Testis (tissue), 2 donors: ENCODE measurements at regions not wholly inside any gene's neighbourhood (a gene's known extent, or its start where the extent isn't known, plus 50 kb on each side); places are given as distances from the start of the nearest gene placed in this dataset.

ENCODE experiments used
- POLR2A ChIP-seq: fragments of 450-650 bp; IDR thresholded peaks from one replicate; pipeline ENCODE4 v1.6.1; 2017; ENCODE audit warnings: antibody characterized with exemption, mild to moderate bottlenecking, moderate library complexity
- TF ChIP-seq, protein P1 (sequence below), 3 experiments: fragments of 450-650 bp in 2 of 3; fragments of 200-600 bp in 1 of 3; sonication (generic) in 1 of 3; IDR thresholded peaks; one replicate each; pipeline ENCODE4 v1.5.1; 2016 to 2019; ENCODE audit warnings: antibody characterized with exemption in 3 of 3, mild to moderate bottlenecking in 2 of 3, moderate library complexity in 1 of 3

DNA sequence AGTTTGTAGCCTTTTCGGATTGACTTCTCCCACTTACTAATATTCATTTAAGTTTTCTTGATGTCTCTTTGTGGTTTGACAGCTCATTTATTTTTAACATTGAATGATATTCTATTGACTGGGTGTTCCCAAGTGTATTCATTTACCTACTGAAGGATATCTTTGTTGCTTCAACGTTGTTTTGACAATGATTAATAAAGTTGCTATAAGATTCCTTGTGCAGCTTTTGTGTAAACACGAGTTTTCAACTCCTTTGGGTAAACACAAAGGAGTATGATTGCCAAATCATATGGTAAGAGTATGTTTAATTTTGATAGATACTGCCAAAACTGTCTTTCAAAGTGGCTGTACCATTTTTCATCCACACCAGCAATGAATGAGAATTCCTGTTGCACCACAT is 1200.9 kb downstream of the DSC3 start:
- TF ChIP-seq, protein P1, sequence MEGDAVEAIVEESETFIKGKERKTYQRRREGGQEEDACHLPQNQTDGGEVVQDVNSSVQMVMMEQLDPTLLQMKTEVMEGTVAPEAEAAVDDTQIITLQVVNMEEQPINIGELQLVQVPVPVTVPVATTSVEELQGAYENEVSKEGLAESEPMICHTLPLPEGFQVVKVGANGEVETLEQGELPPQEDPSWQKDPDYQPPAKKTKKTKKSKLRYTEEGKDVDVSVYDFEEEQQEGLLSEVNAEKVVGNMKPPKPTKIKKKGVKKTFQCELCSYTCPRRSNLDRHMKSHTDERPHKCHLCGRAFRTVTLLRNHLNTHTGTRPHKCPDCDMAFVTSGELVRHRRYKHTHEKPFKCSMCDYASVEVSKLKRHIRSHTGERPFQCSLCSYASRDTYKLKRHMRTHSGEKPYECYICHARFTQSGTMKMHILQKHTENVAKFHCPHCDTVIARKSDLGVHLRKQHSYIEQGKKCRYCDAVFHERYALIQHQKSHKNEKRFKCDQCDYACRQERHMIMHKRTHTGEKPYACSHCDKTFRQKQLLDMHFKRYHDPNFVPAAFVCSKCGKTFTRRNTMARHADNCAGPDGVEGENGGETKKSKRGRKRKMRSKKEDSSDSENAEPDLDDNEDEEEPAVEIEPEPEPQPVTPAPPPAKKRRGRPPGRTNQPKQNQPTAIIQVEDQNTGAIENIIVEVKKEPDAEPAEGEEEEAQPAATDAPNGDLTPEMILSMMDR (IDR thresholded peaks at IDR 0.05) = no peak
- TF ChIP-seq POLR2A = no peak
